ENCODE measurements at regions not wholly inside any gene's neighbourhood (a gene's known extent, or its start where the extent isn't known, plus 50 kb on each side); places are given as distances from the start of the nearest gene placed in this dataset.

- no peaks in the 10 kb centered on the region for H3F3A ChIP-seq (replicated peaks; ENCODE audit: insufficient read depth)
- no peaks in the 10 kb centered on the region for H4K20me1 ChIP-seq (ENCODE audit: insufficient read depth)
- no peaks in the 10 kb centered on the region for H3K9me3 ChIP-seq
- H3K27ac ChIP-seq (ENCODE audit: low read depth in 2 of 2, low read length in 1 of 2): no peak overlapping the region
- DNase-seq: no peak
- no peak for TF ChIP-seq NRF1 (IDR thresholded peaks at IDR 0.05; ENCODE audit: low read depth, low read length)
- no peak for TF ChIP-seq YY1 (IDR thresholded peaks at IDR 0.05; ENCODE audit: low read depth)
- no peak for TF ChIP-seq TEAD4 (IDR thresholded peaks at IDR 0.05; ENCODE audit: borderline replicate concordance, insufficient read depth)
- no peak for TF ChIP-seq MXI1 (IDR thresholded peaks at IDR 0.05; ENCODE audit: low read depth, low read length)
- TF ChIP-seq GABPA (IDR thresholded peaks at IDR 0.05; ENCODE audit: low read depth): no peak
- no peak for TF ChIP-seq EZH2phosphoT487 (IDR thresholded peaks at IDR 0.05; ENCODE audit: borderline replicate concordance, low read depth)
- H3K4me1 ChIP-seq (ENCODE audit: control insufficient read depth in 1 of 2, insufficient read depth in 2 of 2, low read depth in 1 of 2, low read length in 1 of 2): no peaks in the 10 kb centered on the region
- H3K4me3 ChIP-seq (ENCODE audit: low read depth in 2 of 2, low read length in 1 of 2): no peak overlapping the region
- WGBS (ENCODE audit: low lambda C conversion rate): 66% methylated on average over 3 of the region's 3 CpGs
- no peak overlapping the region for H2AFZ ChIP-seq (ENCODE audit: low read depth)
- no peaks in the 10 kb centered on the region for H3K27me3 ChIP-seq (ENCODE audit: insufficient read depth)
- H3K9ac ChIP-seq: no peak overlapping the region
- no peak overlapping the region for H3K4me2 ChIP-seq
- H3K79me2 ChIP-seq (ENCODE audit: insufficient read depth): no peaks in the 10 kb centered on the region
- H3K9me2 ChIP-seq: no peaks in the 10 kb centered on the region
- ChIA-PET CTCF (interaction anchor here (1.1 to 1.7 kb wide), 2 partner anchors 39 to 53 kb away, joined by 3 to 4 read pairs; no protein-coding TSS in a partner anchor), POLR2A (no interaction called here)
- no peaks in the 10 kb centered on the region for H3K36me3 ChIP-seq (replicated peaks in 1 of 2; ENCODE audit: control insufficient read depth in 1 of 2, insufficient read depth in 2 of 2, low read length in 1 of 2)
Measured at GRCh38 chr9:84212246-84212645, 128.3 kb downstream of the SLC28A3 start.

GRCh38 chr9:84212982-84213381, 127.6 kb downstream of the SLC28A3 start:
- ChIA-PET CTCF (interaction anchor here (1.1 to 1.7 kb wide), 4 partner anchors 9 to 52 kb away, joined by 3 to 4 read pairs (median 4); no protein-coding TSS in a partner anchor), POLR2A (no interaction called here)
- Histone ChIP-seq H3K27ac (ENCODE audit: low read depth in 2 of 2, low read length in 1 of 2) (no peak overlapping the region), H4K20me1 (ENCODE audit: insufficient read depth) (no peaks in the 10 kb centered on the region), H3K4me1 (ENCODE audit: control insufficient read depth in 1 of 2, insufficient read depth in 2 of 2, low read depth in 1 of 2, low read length in 1 of 2) (no peaks in the 10 kb centered on the region), H3K9me2 (no peaks in the 10 kb centered on the region), H3K9ac (no peak overlapping the region), H3K27me3 (ENCODE audit: insufficient read depth) (no peaks in the 10 kb centered on the region; the same call in 1 of the 2 replicates), H3K9me3 (no peaks in the 10 kb centered on the region), H3K4me3 (ENCODE audit: low read depth in 2 of 2, low read length in 1 of 2) (no peak overlapping the region), H2AFZ (ENCODE audit: low read depth) (no peak overlapping the region), H3F3A (replicated peaks; ENCODE audit: insufficient read depth) (no peaks in the 10 kb centered on the region), H3K36me3 (replicated peaks in 1 of 2; ENCODE audit: control insufficient read depth in 1 of 2, insufficient read depth in 2 of 2, low read length in 1 of 2) (no peaks in the 10 kb centered on the region), H3K79me2 (ENCODE audit: insufficient read depth) (no peaks in the 10 kb centered on the region), H3K4me2 (no peak overlapping the region)
- WGBS (ENCODE audit: low lambda C conversion rate): 92% methylated on average over 2 of the region's 2 CpGs
- TF ChIP-seq ZBTB33 (IDR thresholded peaks at IDR 0.05; ENCODE audit: borderline replicate concordance, low read depth) (no peak), CTCF (IDR thresholded peaks at IDR 0.05) (no peak), USF2 (IDR thresholded peaks at IDR 0.05; ENCODE audit: borderline replicate concordance, low read depth, low read length) (no peak), NFIC (IDR thresholded peaks at IDR 0.05; ENCODE audit: borderline replicate concordance) (no peak), FOXM1 (IDR thresholded peaks at IDR 0.05; ENCODE audit: low read depth) (no peak), RAD21 (IDR thresholded peaks at IDR 0.05; ENCODE audit: low read length) (no peak), PBX3 (IDR thresholded peaks at IDR 0.05) (no peak)
- DNase-seq: no peak

Measured in SK-N-SH (cell line).